Urothelium cell line (cell line): ENCODE measurements at regions not wholly inside any gene's neighbourhood (a gene's known extent, or its start where the extent isn't known, plus 50 kb on each side); places are given as distances from the start of the nearest gene placed in this dataset.

ENCODE experiments used
- DNase-seq: peaks from one replicate; pipeline ENCODE4 v3.0.0; 2011; ENCODE audit warnings: low spot score, mixed read lengths
- FAIRE-seq: peaks from 2 replicates; lab custom pipeline; 2011; peaks lifted over from hg19 to GRCh38; lab: Jason Lieb, UNC

DNA sequence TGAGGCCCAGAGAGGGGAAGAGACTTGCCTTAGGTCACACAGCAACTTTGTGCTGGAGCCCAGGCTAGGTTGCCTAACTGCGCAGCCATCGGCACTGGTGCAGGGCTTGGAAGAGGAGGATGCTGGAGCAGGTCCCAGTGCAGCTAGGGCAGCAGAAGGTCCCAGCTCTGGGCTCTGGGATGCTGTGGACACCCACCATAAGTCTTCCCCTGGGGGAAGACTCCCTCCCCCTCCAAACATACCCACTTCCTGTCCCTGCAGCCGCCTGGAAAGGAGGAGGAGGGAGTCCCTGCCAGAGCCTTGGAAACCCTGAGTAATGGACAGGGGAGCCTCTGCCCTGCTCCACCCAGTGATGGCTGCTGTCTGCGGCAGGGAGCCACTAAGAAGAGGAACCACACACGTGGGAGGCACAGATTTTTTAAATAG is 93.6 kb downstream of the NCR2 start:
- FAIRE-seq = no peak

DNA sequence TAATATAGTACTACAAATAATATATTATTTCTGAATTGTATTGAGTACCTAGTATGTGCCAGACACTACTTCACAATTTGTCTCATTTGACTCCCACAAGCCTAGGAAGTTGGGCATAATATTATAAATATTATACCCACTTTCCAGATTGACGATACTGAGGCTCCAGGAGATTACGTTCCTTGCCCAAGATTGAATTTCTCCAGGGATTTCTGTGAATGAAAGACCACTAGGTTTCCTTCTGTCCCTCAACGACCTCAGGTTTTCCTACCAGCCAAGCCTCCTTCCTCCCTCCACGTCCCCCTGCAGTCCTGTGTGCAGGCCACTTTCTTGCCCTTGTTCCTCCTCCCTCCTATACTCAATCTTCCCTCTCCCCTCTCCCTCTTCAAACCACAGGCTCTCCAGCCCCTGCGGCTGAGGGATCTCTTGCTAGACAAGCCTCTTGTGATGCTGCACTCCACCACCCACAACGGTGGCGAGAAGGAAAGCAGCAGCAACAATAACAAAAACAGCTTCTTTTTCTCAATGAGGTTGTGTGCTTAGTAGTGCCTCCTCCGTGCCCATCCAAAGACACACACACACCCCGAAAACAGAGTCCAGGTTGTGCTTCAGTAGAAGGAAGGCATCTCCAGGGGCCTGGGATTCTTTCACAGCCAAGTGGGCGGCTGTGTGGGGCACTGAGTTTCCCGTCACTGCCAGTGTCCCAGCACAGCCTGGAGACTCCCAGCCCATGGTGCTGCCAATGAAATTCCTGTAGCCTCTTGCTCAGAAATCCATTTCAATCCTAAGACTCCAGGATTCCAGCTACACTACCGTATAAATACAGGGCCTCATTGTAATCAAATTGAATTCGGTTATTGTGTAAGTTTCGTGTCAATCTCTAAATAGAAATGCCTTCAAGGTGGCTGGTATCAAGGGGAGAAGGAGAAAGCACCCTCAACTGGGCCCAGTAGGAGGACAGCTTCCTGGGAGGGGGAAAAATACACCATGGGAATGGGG is 94.4 kb downstream of the NCR2 start:
- no peak for FAIRE-seq
- no peak for DNase-seq

More for the DNA sequence above, 93.6 kb downstream of the NCR2 start:
- peak; percentile 84 for DNase-seq

DNA sequence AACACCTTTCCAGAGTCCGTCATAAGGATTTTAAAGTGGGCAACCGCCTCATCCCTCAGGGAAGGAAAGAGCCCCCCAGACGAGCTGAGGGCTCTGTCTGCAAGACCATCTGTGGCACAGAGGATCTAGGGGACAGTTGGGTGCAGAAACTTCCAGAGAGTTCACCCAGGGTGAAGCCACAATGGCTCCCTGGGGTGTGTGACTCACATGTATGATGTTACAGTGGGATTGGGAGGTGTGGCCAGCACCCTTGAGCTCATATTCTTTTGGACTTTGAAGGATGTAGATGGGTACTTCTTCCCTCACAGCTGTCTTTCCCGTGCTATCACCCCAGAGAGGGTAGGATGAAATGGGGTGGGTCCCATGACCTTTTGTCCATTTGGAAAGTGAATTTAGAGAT is 95.5 kb downstream of the NCR2 start:
- DNase-seq (peak; percentile 69), FAIRE-seq (peak; percentile 69)

DNA sequence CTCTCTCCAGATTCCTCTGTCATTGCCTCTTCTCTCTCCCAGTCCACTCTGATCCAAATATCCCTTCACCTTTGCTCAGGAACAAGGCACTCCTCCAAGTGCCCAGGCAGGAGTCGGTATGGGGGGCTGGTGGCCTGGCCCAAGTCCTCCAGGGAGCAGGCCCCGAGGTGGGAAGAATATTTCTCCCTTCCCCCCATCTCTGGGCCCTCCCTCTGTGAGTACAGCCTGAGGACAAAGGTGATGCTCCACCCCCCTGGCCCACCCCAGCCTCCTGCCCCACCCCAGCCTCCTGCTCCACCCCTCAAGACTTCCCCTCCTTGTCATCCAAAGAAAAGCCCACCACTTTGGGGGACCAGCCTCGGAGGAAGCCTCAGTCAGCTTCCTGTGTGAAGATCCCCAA is 96.9 kb downstream of the NCR2 start:
- no peak for FAIRE-seq

DNA sequence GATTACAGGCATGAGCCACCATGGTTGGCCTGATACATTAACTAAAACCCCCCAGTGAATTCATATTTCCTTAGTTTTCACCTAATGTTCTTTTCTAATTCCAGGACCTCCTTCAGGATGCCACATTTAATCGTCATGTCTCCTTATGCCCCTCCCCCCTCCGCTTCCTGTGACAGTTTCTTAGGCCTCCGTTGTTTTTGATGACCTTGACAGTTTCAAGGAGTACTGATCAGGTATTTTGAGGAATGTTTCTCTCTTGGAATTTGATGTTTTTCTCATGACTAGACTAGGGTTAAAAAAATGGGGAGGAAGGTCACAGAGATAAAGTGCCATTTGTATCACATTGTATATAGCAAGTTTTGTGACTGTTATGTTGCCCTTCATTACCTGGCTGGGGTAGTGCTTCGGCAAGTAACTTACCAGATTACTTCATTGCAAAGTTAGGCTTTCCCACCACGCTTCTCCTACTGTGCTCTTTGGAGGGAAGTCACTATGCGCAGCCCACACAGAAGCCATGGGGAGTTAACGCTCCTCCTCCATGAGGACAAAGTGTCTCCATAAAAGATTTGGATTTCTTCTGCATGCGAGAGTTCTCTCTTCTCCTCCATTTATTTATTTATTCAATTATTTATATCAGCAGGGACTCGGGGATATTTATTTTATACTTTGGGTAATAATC is 99.5 kb downstream of the NCR2 start:
- FAIRE-seq (no peak), DNase-seq (no peak)

More for the DNA sequence above, 96.9 kb downstream of the NCR2 start:
- no peak for DNase-seq

DNA sequence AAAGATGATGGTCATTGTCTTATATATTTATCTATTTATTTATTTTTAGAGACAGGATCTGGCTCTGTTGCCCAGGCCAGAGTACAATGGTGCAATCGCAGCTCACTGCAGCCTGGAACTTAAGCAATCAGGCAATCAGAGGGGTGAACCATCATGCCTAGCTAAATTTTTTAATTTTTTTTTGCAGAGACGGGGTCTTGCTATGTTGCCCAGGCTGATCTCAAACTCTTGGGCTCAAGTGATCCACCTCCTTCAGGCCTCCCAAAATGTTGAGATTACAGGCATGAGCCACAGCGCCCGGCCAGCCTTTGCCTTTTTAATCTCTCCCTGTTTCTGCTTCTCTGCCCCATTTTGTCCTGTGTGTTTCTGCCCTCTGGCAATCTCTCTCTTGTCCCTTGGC is 102.2 kb downstream of the NCR2 start:
- FAIRE-seq (no peak), DNase-seq (no peak)

DNA sequence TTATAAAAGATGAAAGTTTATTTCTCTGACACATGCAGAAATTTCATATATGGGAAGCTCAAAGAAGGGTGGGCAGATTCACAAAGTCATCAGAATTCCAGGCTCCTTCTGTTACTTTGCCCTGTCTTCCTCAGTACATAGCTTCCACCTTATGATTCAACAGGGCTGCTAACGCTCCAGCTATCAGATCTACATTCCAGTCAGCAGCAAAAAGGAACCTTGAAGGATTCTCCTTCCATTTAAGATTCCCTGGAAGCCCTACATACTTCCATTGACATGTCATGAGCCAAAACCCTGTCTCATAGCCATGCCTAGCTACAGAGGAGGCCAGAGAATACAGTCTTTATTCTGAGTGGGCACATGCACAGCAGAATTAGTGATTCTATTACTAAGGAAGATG is 103.3 kb downstream of the NCR2 start:
- DNase-seq = no peak
- no peak for FAIRE-seq

DNA sequence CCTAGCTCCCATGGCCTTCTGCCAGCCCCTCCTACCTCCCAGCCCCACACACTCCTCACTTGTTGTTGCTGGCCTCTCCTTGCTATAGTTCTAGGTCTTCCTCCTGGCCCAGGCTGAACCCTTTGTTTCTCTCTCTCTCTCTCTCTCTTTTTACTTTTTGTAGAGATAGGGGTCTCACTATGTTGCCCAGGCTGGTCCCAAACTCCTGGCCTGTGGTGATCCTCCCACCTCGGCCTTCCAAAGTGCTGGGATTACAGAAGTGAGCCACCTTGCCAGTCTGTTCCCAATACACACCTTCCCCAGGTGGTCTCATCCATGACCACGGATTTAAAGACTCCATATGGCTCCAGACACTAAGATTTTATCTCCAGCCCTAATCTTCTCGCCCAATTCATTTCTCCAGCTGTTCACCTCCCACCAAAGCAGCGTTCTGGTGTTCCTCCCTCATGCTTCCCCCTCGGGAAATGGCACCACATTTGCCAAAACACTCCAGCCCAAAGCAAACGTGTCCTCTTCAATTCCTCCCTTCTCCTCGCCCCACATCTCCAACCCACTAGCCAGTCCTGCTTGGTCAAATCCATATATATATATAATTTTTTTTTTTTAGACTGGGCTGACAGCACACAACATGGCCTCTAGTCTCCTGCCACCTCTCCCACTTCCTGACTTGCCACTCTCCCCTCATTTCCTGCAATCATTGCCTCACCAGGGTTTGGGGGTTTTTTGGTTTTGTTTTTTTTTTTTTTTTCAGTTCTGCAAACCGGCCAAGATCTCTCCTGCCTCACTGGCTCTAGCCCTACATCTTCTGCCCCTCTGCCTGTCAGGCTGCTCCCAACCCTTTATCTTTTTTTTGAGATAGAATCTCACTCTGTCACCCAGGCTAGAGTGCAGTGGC is 104.4 kb downstream of the NCR2 start:
- FAIRE-seq (no peak), DNase-seq (no peak)

DNA sequence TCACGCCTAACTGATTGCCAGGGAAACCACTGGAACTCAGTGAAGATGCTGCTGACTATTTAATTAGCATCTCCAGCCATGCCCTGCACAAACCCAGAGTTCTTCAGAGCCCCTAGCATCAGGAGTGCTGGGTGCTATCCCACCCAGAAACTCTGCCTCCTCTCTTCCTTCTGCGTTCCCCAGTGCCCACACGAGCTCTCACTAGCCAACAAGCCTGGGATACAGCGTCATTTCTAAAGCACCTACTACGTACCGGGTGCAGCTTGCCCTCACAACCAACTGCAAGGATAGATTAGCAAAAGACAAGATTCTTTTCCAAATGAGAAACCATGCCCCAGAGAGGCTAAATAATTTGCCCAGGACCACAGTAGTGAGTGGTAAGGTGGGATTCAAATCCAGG is 105.2 kb upstream of the FOXP4 start:
- no peak for DNase-seq
- FAIRE-seq = no peak

DNA sequence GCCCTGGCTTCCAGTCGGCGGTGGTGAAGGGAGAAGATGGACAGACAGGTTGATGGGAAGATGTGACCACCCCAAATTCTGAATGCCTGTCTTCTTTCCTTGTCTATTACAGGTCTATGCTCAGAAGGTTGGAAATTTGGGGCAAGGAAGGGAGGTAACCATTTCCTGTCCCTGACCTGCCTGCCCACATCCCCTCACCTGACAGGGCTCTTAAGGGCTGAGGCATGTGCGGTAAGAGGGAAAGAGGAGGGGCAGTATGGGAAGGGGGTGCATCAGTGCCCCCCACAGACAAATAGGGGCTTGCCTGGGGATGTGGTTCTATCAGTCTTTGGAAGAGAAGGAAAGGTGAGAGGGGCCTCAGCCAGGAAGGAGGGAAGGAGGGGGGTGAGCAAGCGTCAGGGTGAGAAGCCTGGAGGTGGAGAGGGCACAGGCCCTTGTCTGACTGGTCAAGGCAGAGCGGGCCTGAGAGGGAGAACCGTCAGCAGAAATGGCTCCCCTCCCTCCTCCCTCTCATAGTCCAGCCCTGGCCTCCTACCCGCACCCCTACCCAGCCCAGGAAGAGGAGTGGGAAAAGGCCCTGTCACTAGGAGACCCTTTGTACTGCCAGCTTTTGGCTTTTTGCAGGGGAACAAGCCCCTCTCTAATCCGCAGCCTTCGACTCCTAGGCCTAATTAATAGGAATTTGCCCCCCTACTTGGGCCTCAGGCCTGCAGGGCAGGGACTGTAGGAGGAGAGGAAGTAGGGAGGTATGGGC is 104.4 kb upstream of the FOXP4 start:
- DNase-seq (no peak), FAIRE-seq (no peak)

DNA sequence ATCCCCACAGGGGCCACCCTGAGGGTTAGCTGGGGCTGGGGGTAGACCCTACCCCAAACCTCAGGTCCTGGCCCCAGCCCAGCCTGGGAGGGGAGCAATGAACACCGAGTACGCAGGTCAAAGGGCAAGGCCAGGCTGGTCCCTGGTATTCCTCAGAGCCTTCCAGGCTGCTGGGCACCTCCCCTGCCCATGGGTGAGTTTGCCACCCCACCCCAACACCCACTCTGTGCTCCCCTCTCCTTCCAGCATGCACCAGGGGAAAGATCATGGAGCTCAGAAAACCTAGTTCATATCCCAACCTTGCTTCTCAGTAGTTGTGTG is 103.9 kb upstream of the FOXP4 start:
- FAIRE-seq = no peak
- DNase-seq = no peak

DNA sequence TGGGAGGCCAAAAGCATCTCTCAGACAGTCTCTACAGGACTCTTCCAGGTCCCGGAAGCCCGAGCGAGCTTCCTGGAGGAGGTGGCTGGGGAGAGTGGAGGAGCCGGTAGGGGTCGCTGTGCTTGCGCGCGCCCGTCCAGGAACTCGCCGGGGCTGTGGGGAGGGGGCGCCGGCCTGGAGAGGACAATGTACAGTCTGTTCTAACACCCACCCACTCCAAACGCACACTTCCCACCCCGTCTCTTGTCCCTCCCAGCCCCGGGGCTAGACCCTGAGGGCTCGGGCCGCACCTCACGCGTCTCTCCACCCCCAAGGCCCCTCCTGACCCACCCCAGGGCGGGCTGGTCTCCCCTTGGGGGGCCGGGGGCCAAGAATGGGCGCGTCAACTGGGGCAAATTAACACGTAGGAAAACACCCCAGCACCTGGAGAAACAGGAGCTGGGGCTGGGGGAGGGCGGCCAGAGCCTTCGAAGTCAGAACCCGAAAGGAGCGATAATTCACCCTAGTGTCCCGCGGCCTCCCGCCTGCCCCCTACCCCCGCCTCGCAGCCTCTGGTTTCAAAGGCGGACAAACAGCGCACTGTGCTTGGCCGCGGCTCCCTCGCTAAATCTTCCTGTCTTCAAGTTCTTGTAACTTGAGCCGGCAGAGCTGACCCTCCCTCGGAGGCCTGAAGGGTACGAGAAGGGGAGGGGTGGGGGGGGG is 103.2 kb upstream of the FOXP4 start:
- DNase-seq (peak; percentile 67), FAIRE-seq (no peak)

DNA sequence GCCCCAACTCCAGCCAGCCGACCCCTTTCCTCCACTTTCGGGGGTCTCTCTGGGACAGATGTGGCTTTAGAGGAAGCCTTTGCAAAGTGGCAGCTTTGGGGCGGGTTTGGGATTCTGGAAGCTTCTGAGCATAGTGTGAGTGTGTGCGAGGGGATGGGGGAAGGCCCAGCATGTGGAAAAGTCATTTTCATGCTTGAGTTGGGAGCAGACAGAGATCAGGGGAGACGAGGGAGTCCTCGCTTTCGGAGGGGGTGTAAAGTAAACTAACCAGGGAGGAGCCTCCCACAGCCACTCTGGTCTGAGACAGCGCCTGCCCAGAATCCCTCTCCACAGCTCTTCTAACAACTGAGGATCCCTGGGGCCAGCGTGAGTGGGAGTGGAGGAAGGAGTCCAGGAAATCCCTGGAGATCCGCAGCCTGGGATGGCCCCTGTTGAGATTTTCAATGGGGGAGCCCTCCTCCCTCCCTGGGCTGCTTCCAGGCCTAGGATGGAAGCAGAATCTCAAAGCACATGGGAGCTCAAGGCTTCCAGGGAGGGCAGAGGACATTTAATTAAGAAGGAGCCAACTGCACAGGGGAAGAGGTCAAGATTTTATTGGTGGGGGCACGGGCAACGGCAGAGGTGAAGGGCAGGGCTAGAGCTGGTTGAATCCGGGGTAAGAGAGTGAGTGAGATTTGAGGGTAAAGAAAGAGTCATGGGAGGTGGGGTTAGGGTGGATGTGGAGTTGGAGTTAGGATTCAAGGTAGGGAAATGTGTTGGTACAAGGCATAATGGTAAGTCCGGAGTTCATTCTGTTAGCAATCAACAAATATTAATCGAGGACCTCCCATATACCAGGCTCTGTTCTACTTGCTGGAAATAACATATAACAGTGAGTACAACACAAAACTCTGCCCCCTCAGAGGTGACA is 102.3 kb upstream of the FOXP4 start:
- DNase-seq (no peak), FAIRE-seq (no peak)

DNA sequence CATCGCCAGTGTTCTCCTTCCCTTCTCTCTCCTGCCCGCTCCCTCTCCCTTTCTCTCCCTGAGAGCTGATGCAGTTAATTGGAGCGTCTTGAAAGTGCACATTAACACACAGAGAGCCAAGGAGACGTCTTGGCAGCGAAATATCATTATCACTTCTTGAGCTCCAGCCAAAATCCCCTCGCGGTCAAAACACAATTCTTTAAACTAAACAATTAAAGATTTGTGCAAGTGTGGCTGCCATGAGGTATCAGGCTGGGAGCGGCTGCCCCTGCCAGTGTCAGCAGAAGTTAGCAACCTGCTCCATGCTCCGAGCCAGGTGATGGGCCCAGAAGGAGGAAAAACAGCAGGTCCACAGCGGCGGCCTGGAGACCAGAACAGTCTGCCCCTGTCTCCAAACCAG is 100.9 kb upstream of the FOXP4 start:
- DNase-seq (no peak), FAIRE-seq (no peak)

DNA sequence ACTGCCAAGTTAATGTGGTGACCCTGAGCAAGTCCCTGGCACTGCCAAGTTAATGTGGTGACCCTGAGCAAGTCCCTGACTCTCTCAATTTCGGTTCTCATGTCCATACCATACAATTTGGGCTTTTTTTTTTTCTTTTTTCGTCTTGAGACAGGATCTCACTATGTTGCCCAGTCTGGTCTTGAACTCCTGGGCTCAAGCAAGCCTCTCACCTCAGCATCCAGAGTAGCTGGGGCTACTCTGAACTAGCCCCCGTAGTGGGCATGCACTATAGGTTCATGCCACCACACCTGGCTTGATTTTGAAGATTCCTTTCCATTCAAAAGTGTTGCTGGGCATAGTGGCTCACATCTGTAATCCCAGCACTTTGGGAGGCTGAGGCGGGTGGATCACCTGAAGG is 100.0 kb upstream of the FOXP4 start:
- no peak for DNase-seq
- no peak for FAIRE-seq

DNA sequence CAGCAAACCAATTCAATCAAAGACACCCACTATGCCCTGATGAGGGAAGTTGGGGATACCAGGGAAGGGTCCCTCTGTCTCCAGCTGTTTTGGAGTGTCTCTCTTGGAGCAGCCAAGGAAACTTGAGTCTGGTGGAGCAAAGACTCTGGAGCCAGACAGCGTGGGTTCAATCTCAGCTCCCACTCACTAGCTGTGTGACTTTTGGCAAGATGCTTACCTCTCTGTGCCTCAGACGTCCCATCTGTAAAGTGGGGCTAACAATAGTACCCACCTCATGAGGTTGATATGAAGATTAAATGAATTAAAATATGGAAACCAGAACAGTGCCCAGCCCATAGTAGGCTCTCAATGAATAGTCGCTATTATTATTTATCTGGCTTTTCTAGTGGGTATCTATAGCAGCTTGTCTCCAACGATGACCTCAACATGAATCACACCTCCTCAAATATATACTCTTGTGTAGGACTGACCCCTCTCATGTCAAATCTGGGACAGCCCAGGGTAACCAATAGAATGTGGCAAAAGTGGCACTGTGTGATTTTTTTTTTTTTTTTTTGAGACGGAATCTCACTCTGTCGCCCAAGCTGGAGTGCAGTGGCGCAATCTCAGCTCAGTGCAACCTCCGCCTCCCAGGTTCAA is 99.2 kb upstream of the FOXP4 start:
- DNase-seq (no peak), FAIRE-seq (no peak)

DNA sequence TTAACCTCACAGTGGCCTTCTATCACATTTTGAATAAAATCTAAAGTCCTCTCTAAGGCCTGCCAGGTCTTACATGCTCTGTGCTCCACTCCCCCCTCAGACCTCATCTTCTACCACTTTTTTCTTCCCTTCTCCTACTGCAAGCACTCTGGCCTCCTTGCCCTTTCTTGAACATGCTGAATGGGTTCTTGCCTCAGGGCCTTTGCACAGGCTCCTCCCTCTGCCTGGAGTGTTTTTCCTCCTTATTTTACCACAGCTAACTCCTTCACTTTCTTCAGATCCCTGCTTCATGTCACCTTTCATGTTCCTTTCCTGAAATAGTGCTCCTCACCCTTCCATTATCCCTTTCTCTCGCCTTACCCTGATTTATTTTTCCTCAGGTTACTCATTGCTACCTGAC is 97.9 kb upstream of the FOXP4 start:
- FAIRE-seq (no peak), DNase-seq (no peak)
